ENCODE measurements at regions not wholly inside any gene's neighbourhood (a gene's known extent, or its start where the extent isn't known, plus 50 kb on each side); places are given as distances from the start of the nearest gene placed in this dataset.

DNA sequence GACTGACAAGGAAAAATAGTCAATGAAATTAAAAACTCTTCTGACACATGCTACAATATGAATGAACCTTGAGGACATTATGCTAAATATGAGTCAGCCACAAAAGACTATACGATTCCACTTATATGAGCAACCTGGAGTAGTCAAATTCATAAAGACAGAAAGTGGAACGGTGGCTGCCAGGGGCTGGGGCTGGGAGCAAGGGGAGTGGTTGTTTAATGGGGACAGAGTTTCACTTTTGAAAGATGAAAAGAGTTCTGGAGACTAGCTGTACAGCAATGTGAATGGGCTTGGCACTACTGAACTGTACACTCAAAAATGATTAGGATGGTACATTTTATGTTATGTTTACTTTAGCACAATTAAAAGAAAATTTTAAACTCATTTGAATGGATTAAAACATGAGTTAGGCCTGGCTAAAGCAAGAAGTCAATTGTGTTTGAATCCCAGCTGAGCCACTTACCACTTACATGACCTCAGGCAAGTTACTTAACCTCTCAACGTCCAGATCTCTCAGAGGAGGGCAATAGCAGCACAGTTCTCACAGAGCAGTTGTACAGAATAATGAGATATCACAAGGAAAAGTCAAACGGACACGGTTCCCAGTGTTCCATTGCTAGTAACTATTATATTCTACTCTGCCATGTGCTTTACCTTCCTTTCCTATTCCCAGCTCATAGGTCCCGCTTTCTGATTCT is 102.5 kb downstream of the SPTSSA start:
- TF ChIP-seq, protein P1, sequence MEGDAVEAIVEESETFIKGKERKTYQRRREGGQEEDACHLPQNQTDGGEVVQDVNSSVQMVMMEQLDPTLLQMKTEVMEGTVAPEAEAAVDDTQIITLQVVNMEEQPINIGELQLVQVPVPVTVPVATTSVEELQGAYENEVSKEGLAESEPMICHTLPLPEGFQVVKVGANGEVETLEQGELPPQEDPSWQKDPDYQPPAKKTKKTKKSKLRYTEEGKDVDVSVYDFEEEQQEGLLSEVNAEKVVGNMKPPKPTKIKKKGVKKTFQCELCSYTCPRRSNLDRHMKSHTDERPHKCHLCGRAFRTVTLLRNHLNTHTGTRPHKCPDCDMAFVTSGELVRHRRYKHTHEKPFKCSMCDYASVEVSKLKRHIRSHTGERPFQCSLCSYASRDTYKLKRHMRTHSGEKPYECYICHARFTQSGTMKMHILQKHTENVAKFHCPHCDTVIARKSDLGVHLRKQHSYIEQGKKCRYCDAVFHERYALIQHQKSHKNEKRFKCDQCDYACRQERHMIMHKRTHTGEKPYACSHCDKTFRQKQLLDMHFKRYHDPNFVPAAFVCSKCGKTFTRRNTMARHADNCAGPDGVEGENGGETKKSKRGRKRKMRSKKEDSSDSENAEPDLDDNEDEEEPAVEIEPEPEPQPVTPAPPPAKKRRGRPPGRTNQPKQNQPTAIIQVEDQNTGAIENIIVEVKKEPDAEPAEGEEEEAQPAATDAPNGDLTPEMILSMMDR (IDR thresholded peaks at IDR 0.05): no peak

DNA sequence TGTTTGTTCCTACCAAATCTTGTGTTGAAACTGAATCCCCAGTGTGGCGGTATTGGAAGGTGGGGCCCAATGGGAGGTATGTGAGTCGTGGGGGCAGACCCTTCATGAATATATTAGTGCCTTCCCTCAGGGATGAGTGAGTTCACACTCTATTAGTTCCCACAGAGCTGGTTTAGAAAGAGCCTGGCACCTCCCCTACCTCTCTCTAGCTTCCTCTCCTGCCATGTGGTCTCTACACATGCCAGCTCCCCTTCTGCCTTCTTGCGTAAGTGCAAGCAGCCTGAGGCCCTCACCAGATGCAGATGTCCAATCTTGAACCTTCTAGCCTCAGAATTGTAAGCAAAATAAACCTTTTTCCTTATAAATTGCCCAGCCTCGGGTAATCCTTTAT is 105.8 kb downstream of the SPTSSA start:
- TF ChIP-seq, protein P1 (IDR thresholded peaks at IDR 0.05): no peak

DNA sequence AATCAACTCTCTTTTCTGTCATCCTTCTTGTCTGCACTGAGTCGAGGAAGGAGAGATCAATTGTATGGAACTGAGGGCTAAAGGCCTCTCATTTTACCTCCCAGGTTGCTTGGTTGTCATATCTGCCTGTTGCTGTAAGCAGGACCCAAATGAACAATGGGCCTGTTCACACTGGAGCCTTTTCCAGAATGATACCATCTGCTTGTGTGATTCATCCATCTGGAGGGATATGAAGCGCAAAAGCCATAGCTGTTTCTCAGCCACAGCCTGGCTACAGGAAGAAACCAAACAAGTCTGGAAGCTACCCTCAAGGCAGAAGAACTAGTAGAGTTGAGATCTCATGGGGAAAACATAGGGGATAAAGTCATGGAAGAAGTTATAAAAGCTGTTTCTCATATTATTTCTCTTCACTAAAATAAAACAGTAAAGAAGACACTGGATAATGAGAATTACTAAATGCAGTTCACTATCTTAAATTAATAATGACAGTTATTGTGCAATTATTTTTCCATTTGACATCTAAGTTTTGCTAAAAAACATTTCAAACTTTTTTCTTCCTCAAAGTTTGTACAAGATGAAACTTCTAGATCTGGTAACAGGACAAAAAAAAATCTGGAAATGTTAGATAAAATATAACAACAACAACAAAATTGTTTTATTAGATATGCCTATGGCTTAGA is 106.3 kb downstream of the SPTSSA start:
- TF ChIP-seq, protein P1 (IDR thresholded peaks at IDR 0.05): no peak

DNA sequence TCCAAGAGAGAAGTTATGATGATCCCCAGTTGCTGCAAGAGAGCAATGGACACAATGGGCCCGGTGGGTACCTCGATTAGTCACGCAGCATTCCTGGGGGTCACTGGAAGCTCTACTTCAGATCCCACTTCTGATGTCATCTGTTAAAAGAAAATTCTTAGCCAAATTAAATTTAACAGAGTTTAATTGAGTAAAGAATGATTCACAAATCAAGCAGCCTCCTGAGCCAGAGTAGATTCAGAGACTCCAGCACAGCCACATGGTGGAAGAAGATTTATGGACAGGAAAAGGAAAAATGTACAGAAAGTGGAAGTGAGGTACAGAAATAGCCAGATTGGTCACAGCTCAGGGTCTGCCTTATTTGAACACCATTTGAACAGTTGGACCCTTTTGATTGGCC is 107.5 kb downstream of the SPTSSA start:
- TF ChIP-seq, protein P1 (IDR thresholded peaks at IDR 0.05): no peak

DNA sequence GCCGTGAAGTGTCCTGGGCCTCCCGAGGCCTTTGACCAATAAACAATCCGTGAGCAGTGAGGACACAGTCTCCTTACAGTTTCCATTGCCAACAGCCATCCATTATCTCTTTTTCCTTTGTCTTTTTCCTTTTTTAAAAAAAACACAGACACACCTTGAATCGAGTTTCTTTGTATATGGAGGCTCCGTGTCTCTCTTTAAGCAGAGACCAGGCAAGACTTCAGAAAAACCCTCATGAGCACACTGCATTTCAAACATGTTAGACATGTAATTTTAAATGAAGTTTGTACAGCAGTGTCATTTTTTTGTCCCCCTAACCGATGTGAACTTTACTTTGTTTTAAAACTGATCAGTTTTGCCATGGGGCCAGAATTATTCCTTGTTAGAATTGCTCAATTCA is 111.1 kb downstream of the SPTSSA start:
- TF ChIP-seq, protein P1 (IDR thresholded peaks at IDR 0.05): no peak

DNA sequence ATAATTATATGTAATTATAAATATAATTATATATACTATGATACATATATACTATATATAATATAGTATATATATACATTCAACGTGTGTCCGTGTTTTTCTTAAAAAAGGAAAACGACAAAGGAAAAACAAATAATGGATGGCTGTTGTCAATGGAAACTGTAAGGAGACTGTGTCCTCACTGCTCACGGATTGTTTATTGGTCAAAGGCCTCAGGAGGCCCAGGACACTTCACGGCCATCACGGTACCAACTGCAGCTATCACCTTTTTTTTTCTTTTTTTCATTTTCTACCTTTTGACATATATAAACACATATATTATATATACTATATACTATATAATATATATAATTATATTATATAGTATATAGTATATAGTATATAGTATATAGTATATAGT is 113.4 kb downstream of the SPTSSA start:
- TF ChIP-seq, protein P1 (IDR thresholded peaks at IDR 0.05): no peak

DNA sequence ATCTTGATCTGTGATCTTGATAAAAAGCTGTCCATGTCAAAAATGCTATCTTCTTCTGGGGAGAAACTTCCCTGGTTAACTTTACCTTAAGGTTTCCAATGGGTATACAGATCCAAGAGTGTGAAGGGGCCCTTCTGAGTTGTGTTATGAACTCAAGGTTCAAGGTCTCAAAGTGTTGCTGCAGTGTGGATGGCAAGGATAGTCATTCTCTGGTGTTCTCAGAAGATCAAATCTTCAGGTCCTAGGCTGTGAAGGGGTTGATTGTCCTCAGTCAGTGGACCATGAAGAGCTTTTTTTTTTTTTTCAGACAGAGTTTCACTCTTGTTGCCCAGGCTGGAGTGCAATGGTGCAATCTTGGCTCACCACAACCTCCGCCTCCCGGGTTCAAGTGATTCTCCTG is 114.4 kb downstream of the SPTSSA start:
- TF ChIP-seq, protein P1 (IDR thresholded peaks at IDR 0.05): no peak
